CD4-positive, alpha-beta T cell treated with Interleukin-2 at 100 ng/mL for 4 hours (primary cell): ENCODE measurements at regions not wholly inside any gene's neighbourhood (a gene's known extent, or its start where the extent isn't known, plus 50 kb on each side); places are given as distances from the start of the nearest gene placed in this dataset.
"Not testable (repeated sequence)": the region's sequence is repeated elsewhere in the genome, so short reads cannot be mapped to it uniquely, and the experiment has no call there.

Experiments
- DNase-seq: peaks from one replicate; pipeline ENCODE4 v3.0.0-alpha.2; 2020; ENCODE audit warnings: low spot score

DNA sequence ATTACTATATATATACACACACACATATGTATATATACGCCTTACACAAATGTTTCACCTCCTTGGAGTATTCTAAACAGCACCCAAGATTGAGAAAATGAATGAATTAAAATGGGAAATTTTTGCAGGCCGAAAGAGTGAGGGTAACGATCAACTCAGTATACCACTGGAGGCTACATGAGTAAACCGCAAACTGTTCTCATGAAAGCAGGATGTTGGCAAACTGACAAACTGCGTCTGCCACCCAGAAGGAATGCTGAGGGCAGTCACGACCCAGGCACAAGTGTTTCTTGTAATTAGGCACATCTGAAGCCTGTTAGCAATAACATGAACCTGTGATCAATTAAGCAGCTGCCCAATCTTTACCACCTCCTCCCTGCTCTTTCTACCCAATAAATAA is 666.5 kb downstream of the TDRD15 start:
- not testable (repeated sequence) for DNase-seq

DNA sequence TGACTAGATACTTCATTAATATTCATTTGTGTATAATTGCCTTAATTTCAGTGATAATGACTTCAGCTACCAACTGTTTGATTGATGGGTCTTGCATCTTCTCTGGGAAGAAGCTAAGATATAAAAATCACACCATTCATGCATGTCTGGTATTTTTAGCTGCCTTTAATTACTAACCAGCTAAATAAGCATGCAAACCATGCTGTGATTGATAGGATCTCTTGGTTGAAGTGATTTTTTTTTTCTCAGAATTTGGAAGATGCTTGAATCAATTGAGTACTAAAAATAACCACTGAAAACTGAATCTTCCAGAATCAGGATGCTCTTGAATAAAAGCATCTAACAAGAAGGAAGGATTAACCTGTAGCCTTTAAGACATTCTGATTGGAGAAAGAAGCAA is 668.8 kb downstream of the TDRD15 start:
- DNase-seq, result no peak

- no peak for DNase-seq
Measured at GRCh38 chr2:21793461-21793860, 669.7 kb downstream of the TDRD15 start.

DNA sequence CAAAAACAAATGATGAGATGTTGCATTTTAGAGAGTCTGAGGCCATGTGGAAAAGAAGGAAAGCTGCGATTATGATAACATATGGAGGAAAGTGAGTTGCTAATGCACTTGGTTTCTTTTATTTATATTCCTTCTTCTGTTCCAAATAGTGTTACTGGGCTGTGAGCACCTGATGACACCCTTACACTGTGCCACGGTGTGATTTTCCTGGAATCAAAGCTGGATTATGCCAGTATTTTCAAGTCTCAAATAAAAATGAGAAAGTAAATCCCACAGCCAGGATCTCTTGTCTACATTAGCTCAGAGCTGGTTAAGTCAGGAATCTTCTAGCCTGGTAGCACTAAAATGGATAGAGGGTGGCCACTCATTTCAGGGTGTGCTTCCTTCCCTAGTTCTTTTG is 670.8 kb downstream of the TDRD15 start:
- DNase-seq, result no peak

- DNase-seq, result no peak
Measured at GRCh38 chr2:21800356-21800755, 676.6 kb downstream of the TDRD15 start.

DNA sequence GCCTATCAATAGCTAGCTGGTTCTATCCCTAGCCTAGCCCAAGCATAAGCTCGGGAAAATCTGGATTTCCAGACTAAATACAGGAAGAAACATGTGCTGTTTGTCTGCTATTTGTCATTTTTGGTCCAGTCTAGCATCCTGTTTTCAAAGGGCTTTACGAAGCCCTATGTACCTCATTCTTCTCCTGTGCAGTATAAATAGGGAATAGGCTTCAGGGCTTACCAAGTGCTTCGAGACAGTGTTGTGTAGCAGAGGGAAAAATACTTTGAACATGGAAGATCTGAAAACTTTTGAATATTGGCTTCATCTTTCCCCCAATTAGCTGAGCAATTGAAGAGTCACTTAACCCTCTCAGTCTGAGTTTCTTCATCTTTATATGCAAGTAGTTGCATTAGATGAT is 679.8 kb downstream of the TDRD15 start:
- no peak for DNase-seq

- DNase-seq, result no peak
Measured at GRCh38 chr2:21804151-21804550, 680.4 kb downstream of the TDRD15 start.

DNA sequence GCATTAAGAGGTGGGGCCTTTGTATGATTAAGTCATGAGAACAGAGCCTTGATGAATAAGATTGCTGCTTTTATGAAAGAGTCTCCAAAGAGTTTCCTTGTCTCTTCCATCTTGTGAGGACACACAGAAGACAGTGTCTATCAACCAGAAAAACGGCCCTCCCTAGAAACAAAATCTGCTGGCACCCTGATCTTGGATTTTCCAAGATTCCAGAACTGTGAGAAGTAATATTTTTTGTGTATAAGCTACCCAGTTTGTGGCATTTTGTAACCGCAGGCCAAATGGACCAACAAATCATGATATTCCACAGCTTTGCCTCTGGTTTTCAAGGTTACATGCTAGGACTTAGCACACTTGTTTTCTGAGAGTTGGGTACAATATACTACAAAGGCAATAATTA is 687.8 kb downstream of the TDRD15 start:
- no peak for DNase-seq

DNA sequence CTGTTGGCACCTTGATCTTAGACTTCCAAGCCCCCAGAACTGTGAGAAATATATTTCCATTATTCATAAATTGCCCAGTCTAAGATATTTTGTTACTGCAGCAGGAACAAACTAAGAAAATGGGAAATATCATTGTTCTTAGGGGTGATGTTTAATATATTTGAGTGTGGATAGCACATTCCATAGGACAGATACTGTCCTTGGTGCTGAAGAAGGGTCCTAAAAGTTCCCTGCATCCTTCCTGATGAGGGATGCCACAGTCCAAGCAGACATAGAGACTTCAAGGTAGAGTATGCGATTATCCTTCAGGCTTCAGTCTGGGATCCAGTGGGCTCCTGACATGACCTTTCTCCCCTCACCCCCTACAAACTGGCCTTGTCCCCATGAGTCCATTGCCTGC is 689.0 kb downstream of the TDRD15 start:
- DNase-seq, result no peak

- no peak for DNase-seq
Measured at GRCh38 chr2:21814588-21815149, 690.9 kb downstream of the TDRD15 start.

DNA sequence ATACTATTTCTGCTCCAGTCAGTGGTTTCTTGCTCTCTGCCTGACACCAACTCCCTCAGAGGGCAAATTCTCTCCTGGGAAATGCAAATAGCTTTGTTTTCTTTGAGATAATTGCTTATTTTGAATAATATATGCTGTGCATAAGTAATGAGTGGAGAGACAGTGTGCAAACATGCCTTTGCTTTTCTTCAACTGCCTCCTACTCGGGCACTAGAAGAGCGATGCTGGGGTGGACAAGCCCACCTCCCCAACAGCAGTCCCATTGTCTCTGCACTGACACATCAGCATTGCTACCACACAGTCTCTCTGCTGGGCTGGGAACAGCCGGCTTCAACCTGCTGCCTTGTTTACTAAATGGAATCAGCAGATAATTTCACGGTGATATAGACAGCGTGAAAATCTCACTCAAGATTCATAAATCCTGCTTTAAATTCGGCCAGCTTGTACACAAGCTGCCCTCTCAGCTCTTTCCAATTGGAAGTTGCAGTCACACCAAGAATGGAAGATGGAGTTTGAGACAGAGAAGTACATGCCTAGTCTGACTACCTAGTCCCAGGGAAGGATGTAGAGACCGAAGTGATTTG is 694.5 kb downstream of the TDRD15 start:
- no peak for DNase-seq

- no peak for DNase-seq
Measured at GRCh38 chr2:21819454-21819853, 695.7 kb downstream of the TDRD15 start.

GRCh38 chr2:21820271-21820670 is 696.5 kb downstream of the TDRD15 start:
- no peak for DNase-seq

- DNase-seq, result no peak
Measured at GRCh38 chr2:21821672-21822227, 698.0 kb downstream of the TDRD15 start.

GRCh38 chr2:21822505-21822904 is 698.7 kb downstream of the TDRD15 start:
- DNase-seq, result no peak

DNA sequence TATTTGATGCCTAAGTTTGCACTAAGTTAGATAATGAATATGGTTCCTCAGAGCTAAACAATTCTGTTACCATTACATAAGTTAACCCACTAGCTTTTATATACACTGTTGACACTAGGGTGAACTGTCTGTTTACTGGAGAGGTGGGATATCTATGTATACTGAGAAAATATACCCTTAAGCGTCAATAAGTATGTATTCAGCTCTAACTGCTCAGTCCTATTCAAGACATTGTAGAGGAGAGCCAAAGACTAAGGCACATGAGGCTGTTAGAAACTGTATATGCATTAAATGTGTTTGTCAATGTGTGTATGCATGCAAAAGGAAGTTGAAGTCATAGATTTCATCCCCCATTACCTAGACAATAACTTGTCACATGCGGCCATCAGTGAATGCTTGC is 710.0 kb downstream of the TDRD15 start:
- DNase-seq, result no peak

GRCh38 chr2:21836261-21836660 is 712.5 kb downstream of the TDRD15 start:
- DNase-seq, result no peak

DNA sequence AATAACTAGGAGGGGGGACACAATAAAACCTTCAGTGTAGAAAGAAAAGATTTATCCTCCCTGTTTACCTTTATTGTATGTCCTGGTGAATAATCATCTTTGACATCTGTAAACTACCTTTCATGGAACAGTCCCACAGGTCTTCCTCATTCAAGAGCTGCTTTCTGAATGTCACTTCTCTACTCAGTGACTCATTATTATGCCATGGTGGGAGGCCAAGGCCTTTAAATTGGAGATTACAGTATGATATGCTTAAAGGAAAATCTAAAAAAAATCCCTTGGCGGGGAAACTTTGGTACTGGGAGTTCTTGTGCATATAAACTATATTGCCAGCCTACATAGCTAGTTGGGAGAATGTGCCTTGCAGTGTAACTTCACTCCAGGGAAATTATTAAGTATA is 713.0 kb downstream of the TDRD15 start:
- DNase-seq, result no peak

DNA sequence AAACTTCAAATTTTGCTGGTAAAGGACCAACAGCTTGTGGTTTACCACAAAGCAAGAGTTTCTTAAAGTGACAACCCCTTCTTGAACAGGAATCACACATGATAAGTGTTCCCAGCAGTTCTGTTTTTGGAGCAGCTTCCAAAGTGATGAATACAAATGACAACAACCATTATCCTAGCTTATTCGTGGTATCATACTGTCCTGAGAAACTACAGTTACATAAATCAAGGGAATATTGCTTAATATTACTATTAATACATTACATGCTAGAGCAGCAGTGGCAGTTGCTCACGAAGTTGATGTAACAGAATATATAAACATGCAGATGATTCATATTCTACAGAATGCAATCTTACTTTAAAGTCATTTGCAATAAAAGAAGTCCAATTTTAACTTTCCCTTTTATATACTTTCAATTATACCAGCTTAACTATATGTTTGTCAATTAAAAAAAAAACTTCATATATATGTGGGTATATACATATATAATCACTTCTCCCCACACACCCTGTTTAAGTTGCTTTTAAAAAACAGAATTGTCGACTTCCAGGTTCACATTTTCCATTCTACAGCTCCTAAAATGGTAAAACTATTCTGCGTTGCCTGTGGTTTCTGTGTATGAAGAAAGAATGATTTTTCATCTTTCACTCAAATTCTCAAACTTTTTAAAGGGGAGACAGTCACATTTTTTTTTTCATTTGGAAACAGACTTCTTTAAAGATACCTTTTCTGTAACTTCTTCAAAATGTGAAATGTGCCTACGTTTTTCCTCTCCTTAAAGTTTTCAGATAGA is 713.6 kb downstream of the TDRD15 start:
- DNase-seq, result no peak

- no peak for DNase-seq
Measured at GRCh38 chr2:21841341-21841740, 717.6 kb downstream of the TDRD15 start.

DNA sequence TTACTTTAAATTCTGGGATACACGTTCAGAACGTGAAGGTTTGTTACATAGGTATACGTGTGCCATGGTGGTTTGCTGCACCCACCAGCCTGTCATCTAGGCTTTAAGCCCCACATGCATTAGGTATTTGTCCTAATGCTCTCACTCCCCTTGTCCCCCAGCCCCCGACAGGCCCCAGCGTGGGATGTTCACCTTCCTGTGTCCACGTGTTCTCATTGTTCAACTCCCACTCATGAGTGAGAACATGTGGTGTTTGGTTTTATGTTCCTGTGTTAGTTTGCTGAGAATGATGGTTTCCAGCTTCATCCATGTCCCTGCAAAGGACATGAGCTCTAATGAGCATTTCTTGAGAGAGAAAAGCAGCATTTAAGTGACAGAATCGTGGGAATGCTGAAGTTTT is 726.6 kb downstream of the TDRD15 start:
- not testable (repeated sequence) for DNase-seq

GRCh38 chr2:21854938-21855337 is 731.2 kb downstream of the TDRD15 start:
- no peak for DNase-seq

DNA sequence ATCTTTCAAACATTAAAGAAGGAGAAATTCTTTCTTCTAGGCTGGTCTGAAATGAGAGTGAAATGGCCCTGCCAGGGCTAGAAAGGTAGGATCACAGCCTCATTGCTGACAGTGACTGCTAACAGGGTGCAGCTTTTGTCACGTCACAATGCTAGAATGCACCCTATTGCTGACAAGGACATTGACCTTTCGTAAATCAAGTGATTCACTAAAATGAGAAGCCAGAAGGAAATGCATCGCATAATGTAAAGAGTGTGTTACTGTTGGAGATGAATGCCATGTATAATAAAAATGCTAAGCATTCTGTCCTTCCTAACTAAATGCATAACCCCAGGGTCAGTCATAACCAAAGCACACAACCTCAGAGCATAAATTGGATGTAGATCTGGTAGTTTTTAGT is 732.9 kb downstream of the TDRD15 start:
- no peak for DNase-seq
